SK-N-SH treated with all-trans-retinoic acid at 6 μM for 48 hours (cell line): ENCODE measurements at regions not wholly inside any gene's neighbourhood (a gene's known extent, or its start where the extent isn't known, plus 50 kb on each side); places are given as distances from the start of the nearest gene placed in this dataset.

Source experiments
- ATAC-seq: fragments of 200-7000 bp; cut with Tn5 transposase; 3 replicates; pipeline ENCODE4 v1.9.1; 2020; ENCODE audit warnings: mild to moderate bottlenecking, moderate library complexity
- BACH2 ChIP-seq: fragments of 250-450 bp; sonication (Bioruptor Pico); IDR thresholded peaks from 2 replicates; pipeline ENCODE4 v1.9.0; 2021; ENCODE audit warnings: mild to moderate bottlenecking, borderline replicate concordance
- CREB5 ChIP-seq: fragments of 250-450 bp; sonication (Bioruptor Pico); IDR thresholded peaks from 2 replicates; pipeline ENCODE4 v1.5.1; 2020; ENCODE audit warnings: low read depth, mild to moderate bottlenecking, moderate library complexity
- CSDC2 ChIP-seq: fragments of 250-450 bp; sonication (Bioruptor Pico); IDR thresholded peaks from 2 replicates; pipeline ENCODE4 v1.5.0; 2020; ENCODE audit warnings: mild to moderate bottlenecking, moderate library complexity
- CSRNP3 ChIP-seq: fragments of 250-450 bp; sonication (Bioruptor Pico); IDR thresholded peaks from 2 replicates; pipeline ENCODE4 v1.5.1; 2021; ENCODE audit warnings: mild to moderate bottlenecking, moderate library complexity
- ESRRG ChIP-seq: fragments of 250-450 bp; sonication (Bioruptor Pico); IDR thresholded peaks from 2 replicates; pipeline ENCODE4 v1.6.1; 2021; ENCODE audit warnings: mild to moderate bottlenecking
- GLIS3 ChIP-seq: fragments of 250-450 bp; sonication (Bioruptor Pico); IDR thresholded peaks from 2 replicates; pipeline ENCODE4 v1.5.0; 2020; ENCODE audit warnings: mild to moderate bottlenecking, moderate library complexity
- ISL1 ChIP-seq: fragments of 250-450 bp; sonication (Bioruptor Pico); IDR thresholded peaks from 2 replicates; pipeline ENCODE4 v2.1.2; 2022; ENCODE audit warnings: mild to moderate bottlenecking, moderate library complexity
- OSR1 ChIP-seq: fragments of 250-450 bp; sonication (Bioruptor Pico); IDR thresholded peaks from 2 replicates; pipeline ENCODE4 v1.8.0; 2022; ENCODE audit warnings: moderate library complexity, mild to moderate bottlenecking, inconsistent platforms
- PATZ1 ChIP-seq: fragments of 250-450 bp; sonication (Bioruptor Pico); IDR thresholded peaks from 2 replicates; pipeline ENCODE4 v1.8.0; 2020; ENCODE audit warnings: mild to moderate bottlenecking, moderate library complexity, borderline replicate concordance
- POU6F1 ChIP-seq: fragments of 250-450 bp; sonication (Bioruptor Pico); IDR thresholded peaks from 2 replicates; pipeline ENCODE4 v1.8.0; 2021; ENCODE audit warnings: low read depth, mild to moderate bottlenecking, moderate library complexity, borderline replicate concordance
- PPARA ChIP-seq: fragments of 250-450 bp; sonication (Bioruptor Pico); IDR thresholded peaks from 2 replicates; pipeline ENCODE4 v1.5.0; 2020; ENCODE audit warnings: mild to moderate bottlenecking, borderline replicate concordance
- RARB ChIP-seq: fragments of 250-450 bp; sonication (Bioruptor Pico); IDR thresholded peaks from 2 replicates; pipeline ENCODE4 v1.8.0; 2021; ENCODE audit warnings: mild to moderate bottlenecking, moderate library complexity
- SNAI2 ChIP-seq: fragments of 250-450 bp; sonication (Bioruptor Pico); IDR thresholded peaks from 2 replicates; pipeline ENCODE4 v1.5.0; 2020; ENCODE audit warnings: mild to moderate bottlenecking, moderate library complexity
- TCF4 ChIP-seq: fragments of 250-450 bp; sonication (Bioruptor Pico); IDR thresholded peaks from 2 replicates; pipeline ENCODE4 v1.8.0; 2021; ENCODE audit warnings: mild to moderate bottlenecking, moderate library complexity, borderline replicate concordance
- TOX ChIP-seq: fragments of 250-450 bp; sonication (Bioruptor Pico); IDR thresholded peaks from 2 replicates; pipeline ENCODE4 v1.8.0; 2021; ENCODE audit warnings: mild to moderate bottlenecking, moderate library complexity, borderline replicate concordance
- TSHZ2 ChIP-seq: fragments of 250-450 bp; sonication (Bioruptor Pico); IDR thresholded peaks from 2 replicates; pipeline ENCODE4 v1.5.0; 2020; ENCODE audit warnings: mild to moderate bottlenecking, moderate library complexity
- ZC3H10 ChIP-seq: fragments of 250-450 bp; sonication (Bioruptor Pico); IDR thresholded peaks from 2 replicates; pipeline ENCODE4 v1.5.1; 2021; ENCODE audit warnings: mild to moderate bottlenecking, moderate library complexity
- ZFP3 ChIP-seq: fragments of 250-450 bp; sonication (Bioruptor Pico); IDR thresholded peaks from 2 replicates; pipeline ENCODE4 v1.5.0; 2020; ENCODE audit warnings: mild to moderate bottlenecking, moderate library complexity
- ZFP30 ChIP-seq: fragments of 450-650 bp; formaldehyde crosslinking; IDR thresholded peaks from 2 replicates; pipeline ENCODE4 v1.5.0; 2022; ENCODE audit warnings: mild to moderate bottlenecking, moderate library complexity
- ZNF565 ChIP-seq: fragments of 450-650 bp; formaldehyde crosslinking; conservative IDR thresholded peaks from 2 replicates; pipeline ENCODE4 v1.5.0; 2020; ENCODE audit warnings: low read depth, mild to moderate bottlenecking, moderate library complexity
- ZNF70 ChIP-seq: fragments of 450-650 bp; formaldehyde crosslinking; IDR thresholded peaks from 2 replicates; pipeline ENCODE4 v1.5.0; 2020; ENCODE audit warnings: mild to moderate bottlenecking, moderate library complexity
- ZNF8 ChIP-seq: fragments of 450-650 bp; formaldehyde crosslinking; IDR thresholded peaks from 2 replicates; pipeline ENCODE4 v1.5.0; 2020; ENCODE audit warnings: mild to moderate bottlenecking, moderate library complexity

- TF ChIP-seq OSR1 (CRISPR knock-in tag) (no peak), PPARA (CRISPR knock-in tag) (no peak), ISL1 (no peak), BACH2 (CRISPR knock-in tag) (no peak), ZC3H10 (CRISPR knock-in tag) (no peak)
- peak; percentile 56; the same call in 1 of the 3 replicates for ATAC-seq
Observed at GRCh38 chr11:27839226-27839913, 139.1 kb upstream of the BDNF start.

- no peak for TF ChIP-seq ZNF565 (CRISPR knock-in tag)
- no peak for TF ChIP-seq TCF4
- no peak for TF ChIP-seq ZFP30
- TF ChIP-seq ZFP3 (CRISPR knock-in tag): no peak
- no peak for TF ChIP-seq SNAI2 (CRISPR knock-in tag)
- no peak for TF ChIP-seq POU6F1
- TF ChIP-seq GLIS3 (CRISPR knock-in tag): no peak
- TF ChIP-seq ZNF8 (CRISPR knock-in tag): no peak
- no peak for TF ChIP-seq ISL1
- no peak for TF ChIP-seq BACH2 (CRISPR knock-in tag)
- no peak for TF ChIP-seq CREB5 (CRISPR knock-in tag)
- no peak for TF ChIP-seq PPARA (CRISPR knock-in tag)
- no peak for TF ChIP-seq TOX (CRISPR knock-in tag)
- no peak for TF ChIP-seq OSR1 (CRISPR knock-in tag)
- TF ChIP-seq, all 23 proteins: peak for 0
- ATAC-seq: no peak
Observed at GRCh38 chr11:27838674-27839073, 138.4 kb upstream of the BDNF start.

- no peak for ATAC-seq
- TF ChIP-seq ISL1: no peak
- no peak for TF ChIP-seq CSDC2 (CRISPR knock-in tag)
- TF ChIP-seq OSR1 (CRISPR knock-in tag): no peak
- TF ChIP-seq ZNF70 (CRISPR knock-in tag): no peak
- TF ChIP-seq, all 23 proteins: peak for 0
Observed at GRCh38 chr11:27837895-27838563, 137.8 kb upstream of the BDNF start.

- ATAC-seq: no peak
- TF ChIP-seq OSR1 (CRISPR knock-in tag) (no peak), TCF4 (no peak), PATZ1 (CRISPR knock-in tag) (no peak), ZNF70 (CRISPR knock-in tag) (no peak), RARB (CRISPR knock-in tag) (no peak), ZNF565 (CRISPR knock-in tag) (no peak), ZFP30 (no peak), CSRNP3 (CRISPR knock-in tag) (no peak), GLIS3 (CRISPR knock-in tag) (no peak), POU6F1 (no peak), SNAI2 (CRISPR knock-in tag) (no peak), TSHZ2 (no peak), ESRRG (no peak)
Observed at GRCh38 chr11:27830206-27830605, 130.0 kb upstream of the BDNF start.
